GM23338 (cell line): ENCODE measurements at regions not wholly inside any gene's neighbourhood (a gene's known extent, or its start where the extent isn't known, plus 50 kb on each side); places are given as distances from the start of the nearest gene placed in this dataset.

Experiments
- EZH2 ChIP-seq: fragments of 200-600 bp; sonication (generic); IDR thresholded peaks from one replicate; pipeline ENCODE4 v1.8.0; 2017; ENCODE audit warnings: antibody characterized with exemption, mild to moderate bottlenecking, low read depth; ENCODE audit not compliant: unreplicated experiment
- EZH2phosphoT487 ChIP-seq: fragments of 200-600 bp; sonication (generic); IDR thresholded peaks from one replicate; pipeline ENCODE4 v1.8.1; 2018; ENCODE audit warnings: antibody characterized with exemption; ENCODE audit not compliant: unreplicated experiment
- JUNB ChIP-seq: IDR thresholded peaks from one replicate; pipeline ENCODE4 v1.6.1; 2016; ENCODE audit warnings: antibody characterized with exemption; ENCODE audit not compliant: unreplicated experiment
- POLR2AphosphoS5 ChIP-seq: IDR thresholded peaks from 2 replicates; pipeline ENCODE4 v1.6.1; 2016; ENCODE audit warnings: antibody characterized with exemption, low read depth
- ZNF114 ChIP-seq: fragments of 250-450 bp; sonication (Bioruptor Pico); IDR thresholded peaks from 2 replicates; pipeline ENCODE4 v1.5.0; 2020; ENCODE audit warnings: mild to moderate bottlenecking, moderate library complexity
- ZNF331 ChIP-seq: fragments of 250-450 bp; sonication (Bioruptor Pico); IDR thresholded peaks from 2 replicates; pipeline ENCODE4 v1.5.0; 2020; ENCODE audit warnings: low read depth, mild to moderate bottlenecking, moderate library complexity
- TF ChIP-seq, protein P1 (sequence below), 2 experiments: fragments of 200-600 bp in 1 of 2; sonication (generic) in 1 of 2; conservative IDR thresholded peaks; 2 replicates each; pipeline versions ENCODE4 v1.5.1 to v1.6.1; 2016 to 2017; ENCODE audit warnings: antibody characterized with exemption in 2 of 2, low read depth in 2 of 2, mild to moderate bottlenecking in 2 of 2, moderate library complexity in 1 of 2
- TF ChIP-seq, protein P2 (sequence below): IDR thresholded peaks from 2 replicates; pipeline ENCODE4 v1.6.1; 2016; ENCODE audit warnings: antibody characterized with exemption
- TF ChIP-seq, protein P3 (sequence below): IDR thresholded peaks from one replicate; pipeline ENCODE4 v1.6.1; 2018; ENCODE audit warnings: antibody characterized with exemption; ENCODE audit not compliant: unreplicated experiment
- TF ChIP-seq, protein P4 (sequence below): fragments of 250-450 bp; sonication (Bioruptor Pico); IDR thresholded peaks from 2 replicates; pipeline ENCODE4 v1.5.0; 2020; ENCODE audit warnings: mild to moderate bottlenecking, moderate library complexity

DNA sequence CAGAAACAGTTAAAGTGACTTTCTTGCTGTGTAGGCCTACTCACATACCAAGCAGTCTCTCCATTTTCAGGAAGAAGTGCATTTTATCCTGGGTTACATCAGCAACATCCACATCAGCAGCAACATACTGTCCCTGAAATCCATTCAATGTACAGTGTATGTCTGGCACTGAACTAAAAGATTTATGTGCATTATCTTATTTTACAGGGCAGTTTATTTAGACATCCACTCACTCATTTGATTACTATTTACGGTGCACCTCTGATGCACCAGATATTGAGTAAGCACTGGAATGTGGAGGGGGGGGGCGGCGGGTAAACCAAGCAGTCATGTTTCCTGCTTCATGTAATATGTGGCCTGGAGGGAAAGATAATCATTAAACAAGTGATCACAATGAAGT lies 1128.2 kb downstream of the BCL11A start:
- TF ChIP-seq, protein P1, sequence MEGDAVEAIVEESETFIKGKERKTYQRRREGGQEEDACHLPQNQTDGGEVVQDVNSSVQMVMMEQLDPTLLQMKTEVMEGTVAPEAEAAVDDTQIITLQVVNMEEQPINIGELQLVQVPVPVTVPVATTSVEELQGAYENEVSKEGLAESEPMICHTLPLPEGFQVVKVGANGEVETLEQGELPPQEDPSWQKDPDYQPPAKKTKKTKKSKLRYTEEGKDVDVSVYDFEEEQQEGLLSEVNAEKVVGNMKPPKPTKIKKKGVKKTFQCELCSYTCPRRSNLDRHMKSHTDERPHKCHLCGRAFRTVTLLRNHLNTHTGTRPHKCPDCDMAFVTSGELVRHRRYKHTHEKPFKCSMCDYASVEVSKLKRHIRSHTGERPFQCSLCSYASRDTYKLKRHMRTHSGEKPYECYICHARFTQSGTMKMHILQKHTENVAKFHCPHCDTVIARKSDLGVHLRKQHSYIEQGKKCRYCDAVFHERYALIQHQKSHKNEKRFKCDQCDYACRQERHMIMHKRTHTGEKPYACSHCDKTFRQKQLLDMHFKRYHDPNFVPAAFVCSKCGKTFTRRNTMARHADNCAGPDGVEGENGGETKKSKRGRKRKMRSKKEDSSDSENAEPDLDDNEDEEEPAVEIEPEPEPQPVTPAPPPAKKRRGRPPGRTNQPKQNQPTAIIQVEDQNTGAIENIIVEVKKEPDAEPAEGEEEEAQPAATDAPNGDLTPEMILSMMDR (conservative IDR thresholded peaks at IDR 0.05; ENCODE audit: low read depth in 2 of 2) = no peak
- TF ChIP-seq JUNB (no peak), EZH2 (no peak), EZH2phosphoT487 (no peak), POLR2AphosphoS5 (no peak), ZNF331 (CRISPR knock-in tag) (no peak), ZNF114 (CRISPR knock-in tag) (no peak)
- TF ChIP-seq, protein P2, sequence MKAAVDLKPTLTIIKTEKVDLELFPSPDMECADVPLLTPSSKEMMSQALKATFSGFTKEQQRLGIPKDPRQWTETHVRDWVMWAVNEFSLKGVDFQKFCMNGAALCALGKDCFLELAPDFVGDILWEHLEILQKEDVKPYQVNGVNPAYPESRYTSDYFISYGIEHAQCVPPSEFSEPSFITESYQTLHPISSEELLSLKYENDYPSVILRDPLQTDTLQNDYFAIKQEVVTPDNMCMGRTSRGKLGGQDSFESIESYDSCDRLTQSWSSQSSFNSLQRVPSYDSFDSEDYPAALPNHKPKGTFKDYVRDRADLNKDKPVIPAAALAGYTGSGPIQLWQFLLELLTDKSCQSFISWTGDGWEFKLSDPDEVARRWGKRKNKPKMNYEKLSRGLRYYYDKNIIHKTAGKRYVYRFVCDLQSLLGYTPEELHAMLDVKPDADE = no peak
- TF ChIP-seq, protein P3, sequence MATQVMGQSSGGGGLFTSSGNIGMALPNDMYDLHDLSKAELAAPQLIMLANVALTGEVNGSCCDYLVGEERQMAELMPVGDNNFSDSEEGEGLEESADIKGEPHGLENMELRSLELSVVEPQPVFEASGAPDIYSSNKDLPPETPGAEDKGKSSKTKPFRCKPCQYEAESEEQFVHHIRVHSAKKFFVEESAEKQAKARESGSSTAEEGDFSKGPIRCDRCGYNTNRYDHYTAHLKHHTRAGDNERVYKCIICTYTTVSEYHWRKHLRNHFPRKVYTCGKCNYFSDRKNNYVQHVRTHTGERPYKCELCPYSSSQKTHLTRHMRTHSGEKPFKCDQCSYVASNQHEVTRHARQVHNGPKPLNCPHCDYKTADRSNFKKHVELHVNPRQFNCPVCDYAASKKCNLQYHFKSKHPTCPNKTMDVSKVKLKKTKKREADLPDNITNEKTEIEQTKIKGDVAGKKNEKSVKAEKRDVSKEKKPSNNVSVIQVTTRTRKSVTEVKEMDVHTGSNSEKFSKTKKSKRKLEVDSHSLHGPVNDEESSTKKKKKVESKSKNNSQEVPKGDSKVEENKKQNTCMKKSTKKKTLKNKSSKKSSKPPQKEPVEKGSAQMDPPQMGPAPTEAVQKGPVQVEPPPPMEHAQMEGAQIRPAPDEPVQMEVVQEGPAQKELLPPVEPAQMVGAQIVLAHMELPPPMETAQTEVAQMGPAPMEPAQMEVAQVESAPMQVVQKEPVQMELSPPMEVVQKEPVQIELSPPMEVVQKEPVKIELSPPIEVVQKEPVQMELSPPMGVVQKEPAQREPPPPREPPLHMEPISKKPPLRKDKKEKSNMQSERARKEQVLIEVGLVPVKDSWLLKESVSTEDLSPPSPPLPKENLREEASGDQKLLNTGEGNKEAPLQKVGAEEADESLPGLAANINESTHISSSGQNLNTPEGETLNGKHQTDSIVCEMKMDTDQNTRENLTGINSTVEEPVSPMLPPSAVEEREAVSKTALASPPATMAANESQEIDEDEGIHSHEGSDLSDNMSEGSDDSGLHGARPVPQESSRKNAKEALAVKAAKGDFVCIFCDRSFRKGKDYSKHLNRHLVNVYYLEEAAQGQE = no peak
- TF ChIP-seq, protein P4, sequence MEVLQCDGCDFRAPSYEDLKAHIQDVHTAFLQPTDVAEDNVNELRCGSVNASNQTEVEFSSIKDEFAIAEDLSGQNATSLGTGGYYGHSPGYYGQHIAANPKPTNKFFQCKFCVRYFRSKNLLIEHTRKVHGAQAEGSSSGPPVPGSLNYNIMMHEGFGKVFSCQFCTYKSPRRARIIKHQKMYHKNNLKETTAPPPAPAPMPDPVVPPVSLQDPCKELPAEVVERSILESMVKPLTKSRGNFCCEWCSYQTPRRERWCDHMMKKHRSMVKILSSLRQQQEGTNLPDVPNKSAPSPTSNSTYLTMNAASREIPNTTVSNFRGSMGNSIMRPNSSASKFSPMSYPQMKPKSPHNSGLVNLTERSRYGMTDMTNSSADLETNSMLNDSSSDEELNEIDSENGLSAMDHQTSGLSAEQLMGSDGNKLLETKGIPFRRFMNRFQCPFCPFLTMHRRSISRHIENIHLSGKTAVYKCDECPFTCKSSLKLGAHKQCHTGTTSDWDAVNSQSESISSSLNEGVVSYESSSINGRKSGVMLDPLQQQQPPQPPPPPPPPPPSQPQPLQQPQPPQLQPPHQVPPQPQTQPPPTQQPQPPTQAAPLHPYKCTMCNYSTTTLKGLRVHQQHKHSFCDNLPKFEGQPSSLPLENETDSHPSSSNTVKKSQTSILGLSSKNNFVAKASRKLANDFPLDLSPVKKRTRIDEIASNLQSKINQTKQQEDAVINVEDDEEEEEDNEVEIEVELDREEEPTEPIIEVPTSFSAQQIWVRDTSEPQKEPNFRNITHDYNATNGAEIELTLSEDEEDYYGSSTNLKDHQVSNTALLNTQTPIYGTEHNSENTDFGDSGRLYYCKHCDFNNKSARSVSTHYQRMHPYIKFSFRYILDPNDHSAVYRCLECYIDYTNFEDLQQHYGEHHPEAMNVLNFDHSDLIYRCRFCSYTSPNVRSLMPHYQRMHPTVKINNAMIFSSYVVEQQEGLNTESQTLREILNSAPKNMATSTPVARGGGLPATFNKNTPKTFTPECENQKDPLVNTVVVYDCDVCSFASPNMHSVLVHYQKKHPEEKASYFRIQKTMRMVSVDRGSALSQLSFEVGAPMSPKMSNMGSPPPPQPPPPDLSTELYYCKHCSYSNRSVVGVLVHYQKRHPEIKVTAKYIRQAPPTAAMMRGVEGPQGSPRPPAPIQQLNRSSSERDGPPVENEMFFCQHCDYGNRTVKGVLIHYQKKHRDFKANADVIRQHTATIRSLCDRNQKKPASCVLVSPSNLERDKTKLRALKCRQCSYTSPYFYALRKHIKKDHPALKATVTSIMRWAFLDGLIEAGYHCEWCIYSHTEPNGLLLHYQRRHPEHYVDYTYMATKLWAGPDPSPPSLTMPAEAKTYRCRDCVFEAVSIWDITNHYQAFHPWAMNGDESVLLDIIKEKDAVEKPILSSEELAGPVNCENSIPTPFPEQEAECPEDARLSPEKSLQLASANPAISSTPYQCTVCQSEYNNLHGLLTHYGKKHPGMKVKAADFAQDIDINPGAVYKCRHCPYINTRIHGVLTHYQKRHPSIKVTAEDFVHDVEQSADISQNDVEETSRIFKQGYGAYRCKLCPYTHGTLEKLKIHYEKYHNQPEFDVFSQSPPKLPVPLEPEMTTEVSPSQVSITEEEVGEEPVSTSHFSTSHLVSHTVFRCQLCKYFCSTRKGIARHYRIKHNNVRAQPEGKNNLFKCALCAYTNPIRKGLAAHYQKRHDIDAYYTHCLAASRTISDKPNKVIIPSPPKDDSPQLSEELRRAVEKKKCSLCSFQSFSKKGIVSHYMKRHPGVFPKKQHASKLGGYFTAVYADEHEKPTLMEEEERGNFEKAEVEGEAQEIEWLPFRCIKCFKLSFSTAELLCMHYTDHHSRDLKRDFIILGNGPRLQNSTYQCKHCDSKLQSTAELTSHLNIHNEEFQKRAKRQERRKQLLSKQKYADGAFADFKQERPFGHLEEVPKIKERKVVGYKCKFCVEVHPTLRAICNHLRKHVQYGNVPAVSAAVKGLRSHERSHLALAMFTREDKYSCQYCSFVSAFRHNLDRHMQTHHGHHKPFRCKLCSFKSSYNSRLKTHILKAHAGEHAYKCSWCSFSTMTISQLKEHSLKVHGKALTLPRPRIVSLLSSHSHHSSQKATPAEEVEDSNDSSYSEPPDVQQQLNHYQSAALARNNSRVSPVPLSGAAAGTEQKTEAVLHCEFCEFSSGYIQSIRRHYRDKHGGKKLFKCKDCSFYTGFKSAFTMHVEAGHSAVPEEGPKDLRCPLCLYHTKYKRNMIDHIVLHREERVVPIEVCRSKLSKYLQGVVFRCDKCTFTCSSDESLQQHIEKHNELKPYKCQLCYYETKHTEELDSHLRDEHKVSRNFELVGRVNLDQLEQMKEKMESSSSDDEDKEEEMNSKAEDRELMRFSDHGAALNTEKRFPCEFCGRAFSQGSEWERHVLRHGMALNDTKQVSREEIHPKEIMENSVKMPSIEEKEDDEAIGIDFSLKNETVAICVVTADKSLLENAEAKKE = no peak
